Thymus (tissue), 11 donors: ENCODE measurements at regions not wholly inside any gene's neighbourhood (a gene's known extent, or its start where the extent isn't known, plus 50 kb on each side); places are given as distances from the start of the nearest gene placed in this dataset.

Experiments
- DNase-seq, 9 donors: peaks; one replicate each; pipeline ENCODE4 v3.0.0-alpha.2; 2013; ENCODE audit warnings: low spot score in 9 of 9, low read depth in 6 of 9, missing footprints in 1 of 9
- H3K27ac ChIP-seq, 2 donors: one replicate each; pipeline ENCODE4 v1.5.1; 2013; ENCODE audit warnings: control low read depth in 1 of 2, low read depth in 1 of 2, low read length in 1 of 2, mild to moderate bottlenecking in 1 of 2, moderate library complexity in 1 of 2
- H3K27me3 ChIP-seq, 2 donors: one replicate each; pipeline ENCODE4 v1.5.1; 2013; ENCODE audit warnings: low read length in 1 of 2; ENCODE audit not compliant: control insufficient read depth in 2 of 2, insufficient read depth in 1 of 2
- H3K36me3 ChIP-seq, 2 donors: one replicate each; pipeline ENCODE4 v1.5.1; 2013; ENCODE audit warnings: low read length in 1 of 2, mild to moderate bottlenecking in 1 of 2, moderate library complexity in 1 of 2; ENCODE audit not compliant: control insufficient read depth in 2 of 2, insufficient read depth in 2 of 2
- H3K4me1 ChIP-seq, 2 donors: one replicate each; pipeline ENCODE4 v1.5.1; 2013; ENCODE audit warnings: low read length in 2 of 2; ENCODE audit not compliant: control insufficient read depth in 2 of 2, insufficient read depth in 2 of 2
- H3K4me3 ChIP-seq, 2 donors: one replicate each; pipeline ENCODE4 v1.5.1; 2013; ENCODE audit warnings: low read length in 2 of 2, control low read depth in 1 of 2, mild to moderate bottlenecking in 1 of 2
- H3K9me3 ChIP-seq, 2 donors: one replicate each; pipeline ENCODE4 v1.5.1; 2013; ENCODE audit warnings: low read length in 1 of 2, mild to moderate bottlenecking in 1 of 2; ENCODE audit not compliant: control insufficient read depth in 2 of 2, insufficient read depth in 1 of 2
- WGBS: extraction: QIAGEN DNeasy Blood & Tissue Kit; methylation state at CpG from one replicate; pipeline ENCODE4 v1.1.7; 2013; 5-methylcytosine and 5-hydroxymethylcytosine counted together
- donor health status: healthy.

DNA sequence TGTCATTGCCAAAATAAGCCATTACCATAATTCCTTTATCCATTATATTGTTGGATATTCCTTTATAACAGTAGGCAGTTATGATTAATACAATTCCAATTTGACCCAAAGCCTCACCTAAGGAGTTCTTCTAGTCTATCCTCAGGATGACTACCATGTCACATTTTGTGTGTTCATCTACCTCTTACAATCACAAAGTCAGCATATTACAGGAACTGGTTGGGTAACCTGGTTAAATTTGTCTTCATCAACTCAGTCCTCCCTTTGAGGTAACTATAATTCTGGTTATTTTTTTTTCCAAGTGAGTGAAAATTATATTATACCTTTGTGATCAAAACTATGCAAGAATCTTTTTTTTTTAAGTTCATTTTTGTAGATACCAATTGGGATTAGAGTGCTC, 540.5 kb downstream of the BTBD3 start:
- no peaks in the 10 kb centered on the region for H3K9me3 ChIP-seq
- no peak overlapping the region for H3K4me3 ChIP-seq
- no peak overlapping the region for H3K27ac ChIP-seq
- no peaks in the 10 kb centered on the region for H3K4me1 ChIP-seq
- no peaks in the 10 kb centered on the region for H3K36me3 ChIP-seq
- no peak for DNase-seq
- H3K27me3 ChIP-seq = no peaks in the 10 kb centered on the region

DNA sequence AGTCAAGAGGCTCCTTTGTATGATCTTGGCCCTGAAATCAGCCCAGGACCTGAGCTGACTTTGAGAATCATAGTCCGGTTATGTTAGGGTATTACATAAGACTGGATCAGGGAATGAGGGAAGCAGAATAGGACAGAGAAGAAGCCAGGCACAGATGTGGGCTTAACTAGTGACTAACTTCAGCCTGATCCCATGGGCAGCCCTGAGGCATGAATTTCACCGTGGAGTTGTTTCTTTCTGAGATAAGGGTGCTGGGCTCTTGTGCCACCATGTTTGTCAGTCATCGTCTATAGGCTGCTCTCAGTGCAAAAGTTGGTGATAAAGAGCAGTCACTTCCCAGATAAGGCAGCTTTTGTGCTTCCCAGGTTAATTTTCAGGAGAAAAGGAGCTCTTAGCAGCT, 544.7 kb upstream of the SPTLC3 start:
- no peak overlapping the region for H3K4me3 ChIP-seq
- DNase-seq = no peak
- H3K27me3 ChIP-seq = no peaks in the 10 kb centered on the region
- 95% methylated on average over 3 of the region's 3 CpGs for WGBS
- H3K9me3 ChIP-seq = no peaks in the 10 kb centered on the region
- H3K4me1 ChIP-seq = no peaks in the 10 kb centered on the region
- H3K36me3 ChIP-seq = no peaks in the 10 kb centered on the region
- H3K27ac ChIP-seq = no peak overlapping the region

DNA sequence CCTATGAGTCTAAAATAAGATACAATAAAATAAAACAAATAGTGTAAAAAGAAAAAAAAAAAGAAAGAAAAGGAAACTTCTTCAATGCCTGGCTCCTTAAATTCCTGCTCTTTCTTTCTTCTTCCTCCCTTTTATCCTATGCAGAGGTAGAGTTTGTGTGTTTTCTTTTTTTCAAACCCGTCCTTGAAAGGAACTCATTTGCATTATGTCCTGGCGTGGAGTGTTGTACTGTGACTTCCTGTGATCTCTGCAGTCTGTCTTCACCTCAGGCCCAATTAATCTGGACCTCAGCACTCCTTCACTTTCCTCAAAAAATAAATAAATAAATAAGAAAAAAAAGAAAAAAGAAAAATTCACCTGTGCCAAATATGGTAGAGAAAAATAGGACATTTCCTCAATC, 541.9 kb upstream of the SPTLC3 start:
- no peak overlapping the region for H3K27ac ChIP-seq
- H3K9me3 ChIP-seq = no peaks in the 10 kb centered on the region
- no peaks in the 10 kb centered on the region for H3K27me3 ChIP-seq
- 62% methylated on average over 2 of the region's 2 CpGs for WGBS
- no peaks in the 10 kb centered on the region for H3K36me3 ChIP-seq
- H3K4me3 ChIP-seq = no peak overlapping the region
- DNase-seq = no peak
- no peaks in the 10 kb centered on the region for H3K4me1 ChIP-seq

DNA sequence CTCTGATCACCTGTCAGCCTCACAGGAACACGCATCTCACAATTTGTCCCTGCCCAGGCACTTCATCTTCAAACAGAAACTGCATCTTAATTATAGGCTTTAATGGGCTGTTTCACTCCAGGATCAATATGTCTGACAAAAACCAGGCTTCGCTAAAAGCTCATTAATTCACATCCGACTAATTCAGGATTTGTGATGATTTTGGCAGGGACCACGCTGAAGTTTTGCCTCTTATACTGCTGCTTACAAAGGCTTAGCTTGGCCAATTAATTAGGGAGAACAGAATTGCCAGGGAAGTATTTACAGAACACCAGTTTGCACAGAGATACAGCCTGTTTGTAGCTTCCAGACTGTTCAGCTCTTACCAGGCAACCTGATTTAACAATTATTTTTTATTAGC, 541.0 kb upstream of the SPTLC3 start:
- H3K4me3 ChIP-seq = no peak overlapping the region
- H3K9me3 ChIP-seq = no peaks in the 10 kb centered on the region
- WGBS = 90% methylated on average over 4 of the region's 4 CpGs
- DNase-seq = no peak
- no peaks in the 10 kb centered on the region for H3K4me1 ChIP-seq
- H3K36me3 ChIP-seq = no peaks in the 10 kb centered on the region
- H3K27me3 ChIP-seq = no peaks in the 10 kb centered on the region
- no peak overlapping the region for H3K27ac ChIP-seq

DNA sequence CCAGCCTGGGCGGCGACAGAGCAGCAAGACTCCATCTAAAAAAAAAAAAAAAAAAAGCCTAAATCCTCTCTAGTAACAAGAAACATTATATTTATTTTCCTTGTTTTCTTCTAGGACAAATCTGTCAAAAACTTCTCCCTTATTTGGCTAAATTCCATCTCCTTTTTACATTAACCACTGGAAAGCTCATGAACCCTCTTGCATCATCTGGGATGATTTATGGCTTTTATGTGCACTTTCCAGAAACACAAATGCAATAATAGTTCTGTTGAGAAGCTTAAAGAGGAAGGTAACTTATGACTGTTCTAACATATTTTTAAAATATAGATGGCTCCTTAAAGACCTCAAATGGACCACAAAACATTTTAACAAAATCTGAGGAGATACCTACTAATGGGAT, 526.1 kb upstream of the SPTLC3 start:
- no peaks in the 10 kb centered on the region for H3K27me3 ChIP-seq
- WGBS = 95% methylated on average over 2 of the region's 2 CpGs
- no peaks in the 10 kb centered on the region for H3K4me1 ChIP-seq
- H3K36me3 ChIP-seq = no peaks in the 10 kb centered on the region
- DNase-seq = no peak
- H3K4me3 ChIP-seq = no peak overlapping the region
- H3K27ac ChIP-seq = no peak overlapping the region
- no peaks in the 10 kb centered on the region for H3K9me3 ChIP-seq

DNA sequence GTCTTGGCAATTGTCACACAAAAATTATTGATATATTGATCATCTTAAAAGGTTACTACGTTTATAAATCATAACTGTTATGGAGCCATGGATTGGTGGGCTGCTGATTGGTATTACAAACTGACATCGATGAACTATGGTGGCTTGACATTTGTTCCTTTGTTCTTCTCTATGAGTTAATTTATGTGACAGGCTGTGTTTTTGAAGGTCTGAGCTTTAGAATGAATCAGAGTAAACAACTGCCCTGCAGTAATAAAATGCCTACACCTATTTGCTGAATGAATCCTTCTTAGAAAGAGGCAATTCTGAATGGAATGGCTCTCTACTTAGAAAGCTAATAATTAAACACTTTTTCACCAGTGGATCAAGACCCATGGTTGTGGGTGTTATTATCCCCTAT, 506.3 kb upstream of the SPTLC3 start:
- Histone ChIP-seq H3K36me3 (no peaks in the 10 kb centered on the region), H3K9me3 (no peaks in the 10 kb centered on the region), H3K4me3 (no peak overlapping the region), H3K27me3 (no peaks in the 10 kb centered on the region), H3K4me1 (no peaks in the 10 kb centered on the region), H3K27ac (no peak overlapping the region)
- no peak for DNase-seq
- WGBS = 86% methylated on average over 2 of the region's 2 CpGs

DNA sequence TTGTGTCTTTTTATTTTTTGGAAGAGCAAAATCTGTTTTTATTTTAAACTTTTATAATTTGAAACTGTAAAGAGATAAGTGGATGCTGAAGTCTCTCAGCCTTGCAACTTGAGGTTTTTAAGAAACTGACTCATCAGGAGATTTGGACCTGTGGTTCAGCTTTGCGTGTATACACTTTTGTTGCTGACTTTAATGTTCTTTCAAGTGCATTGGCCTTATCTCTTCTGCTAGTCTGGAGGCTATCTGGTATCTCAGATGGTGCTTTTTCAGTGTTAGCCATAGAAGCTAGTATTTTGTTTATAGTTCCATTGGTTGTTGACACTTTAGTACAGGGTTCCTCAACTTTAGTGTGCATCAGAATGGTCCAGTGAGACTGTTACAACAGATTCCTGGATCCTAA, 504.0 kb upstream of the SPTLC3 start:
- DNase-seq = no peak
- no peak overlapping the region for H3K4me3 ChIP-seq
- no peaks in the 10 kb centered on the region for H3K36me3 ChIP-seq
- WGBS = 96% methylated on average over 1 of the region's 1 CpG
- H3K4me1 ChIP-seq = no peaks in the 10 kb centered on the region
- no peaks in the 10 kb centered on the region for H3K27me3 ChIP-seq
- no peaks in the 10 kb centered on the region for H3K9me3 ChIP-seq
- H3K27ac ChIP-seq = no peak overlapping the region

DNA sequence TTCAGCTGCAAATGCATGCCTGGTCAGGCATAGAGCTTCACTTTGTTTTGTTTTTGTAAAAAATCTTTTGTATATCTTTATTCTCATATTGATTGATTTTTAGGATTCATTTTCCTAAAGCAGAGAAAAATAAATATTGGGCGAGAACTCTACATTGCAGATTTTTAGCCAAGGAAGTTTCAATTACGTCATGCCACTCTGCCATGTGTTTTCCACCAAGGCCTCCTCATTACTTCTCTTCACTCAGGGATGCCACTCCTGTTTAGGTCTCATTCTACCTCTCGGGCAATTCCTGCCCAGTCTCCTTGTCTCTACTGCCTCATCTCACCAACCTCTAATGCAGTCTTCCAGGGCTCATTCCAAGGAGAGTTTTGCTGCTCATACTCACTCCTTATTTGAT, 497.3 kb upstream of the SPTLC3 start:
- Histone ChIP-seq H3K27me3 (no peaks in the 10 kb centered on the region), H3K4me1 (no peaks in the 10 kb centered on the region), H3K4me3 (no peak overlapping the region), H3K36me3 (no peaks in the 10 kb centered on the region), H3K9me3 (no peaks in the 10 kb centered on the region), H3K27ac (no peak overlapping the region)
- no peak for DNase-seq
- 93% methylated on average over 3 of the region's 3 CpGs for WGBS

DNA sequence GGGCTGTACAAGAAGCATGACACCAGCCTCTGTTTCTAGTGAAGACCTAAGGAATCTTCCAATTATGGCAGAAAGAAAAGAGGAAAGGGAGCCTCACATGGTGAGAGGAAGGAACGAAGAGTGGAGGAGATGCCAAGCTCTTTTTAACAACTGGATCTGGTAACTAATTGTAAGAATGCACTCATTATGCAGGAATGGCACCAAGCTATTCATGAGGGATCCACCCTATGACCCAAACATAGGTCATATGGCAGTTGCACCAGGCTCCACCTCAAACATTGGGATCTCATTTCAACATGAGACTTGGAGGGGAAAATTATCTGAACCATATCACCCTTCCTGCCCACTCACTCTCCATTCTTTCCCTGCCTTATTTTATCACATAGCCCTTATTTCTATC, 496.0 kb upstream of the SPTLC3 start:
- no peaks in the 10 kb centered on the region for H3K27me3 ChIP-seq
- 88% methylated on average over 1 of the region's 1 CpG for WGBS
- no peak overlapping the region for H3K4me3 ChIP-seq
- H3K4me1 ChIP-seq = no peaks in the 10 kb centered on the region
- no peaks in the 10 kb centered on the region for H3K36me3 ChIP-seq
- DNase-seq = no peak
- H3K9me3 ChIP-seq = no peaks in the 10 kb centered on the region
- no peak overlapping the region for H3K27ac ChIP-seq

DNA sequence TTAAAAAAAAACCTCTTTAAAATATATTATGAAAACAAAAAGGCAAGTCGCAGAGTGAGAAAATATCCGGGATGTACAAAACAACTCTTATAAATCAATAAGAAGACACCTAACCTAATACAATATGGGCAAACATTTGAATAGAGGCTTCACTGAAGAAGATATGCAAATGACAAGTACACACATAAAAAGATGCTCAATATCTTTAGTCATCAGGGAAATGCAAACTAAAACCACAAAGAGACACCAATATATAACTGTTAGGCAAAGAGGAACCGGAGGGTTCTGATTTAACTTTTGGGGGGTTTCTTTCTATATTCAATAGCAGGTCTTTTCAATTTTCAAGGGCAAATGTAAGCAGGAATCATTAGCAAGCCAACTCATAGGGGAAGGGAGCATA, 480.7 kb upstream of the SPTLC3 start:
- no peaks in the 10 kb centered on the region for H3K4me1 ChIP-seq
- H3K9me3 ChIP-seq = no peaks in the 10 kb centered on the region
- H3K27me3 ChIP-seq = no peaks in the 10 kb centered on the region
- no peak overlapping the region for H3K27ac ChIP-seq
- no peaks in the 10 kb centered on the region for H3K36me3 ChIP-seq
- DNase-seq = no peak
- no peak overlapping the region for H3K4me3 ChIP-seq
- 93% methylated on average over 3 of the region's 3 CpGs for WGBS
